Fibroblast of skin of right quadriceps (primary cell): ENCODE measurements at regions not wholly inside any gene's neighbourhood (a gene's known extent, or its start where the extent isn't known, plus 50 kb on each side); places are given as distances from the start of the nearest gene placed in this dataset.

ENCODE experiments used
- DNase-seq: peaks from one replicate; pipeline ENCODE4 v3.0.0-alpha.2; 2013

DNA sequence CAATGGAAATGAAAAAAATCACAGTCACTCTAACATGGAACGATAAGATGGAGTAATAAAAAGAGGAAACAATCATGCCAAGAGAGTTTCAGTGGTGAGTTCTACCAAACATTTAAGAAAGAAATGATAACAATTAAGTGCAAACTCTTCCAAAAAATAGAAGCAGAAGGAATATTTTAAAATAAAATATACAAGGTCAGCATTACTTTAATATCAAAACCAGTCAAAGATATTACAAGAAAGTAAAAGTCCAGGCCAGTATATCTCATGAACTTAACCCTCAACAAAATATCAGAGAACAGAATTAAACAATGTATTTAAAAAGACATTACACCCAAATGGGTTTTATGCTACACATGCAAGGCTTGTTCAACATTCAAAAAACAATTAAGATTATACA, 829.4 kb downstream of the TRIB2 start:
- no peak for DNase-seq

DNA sequence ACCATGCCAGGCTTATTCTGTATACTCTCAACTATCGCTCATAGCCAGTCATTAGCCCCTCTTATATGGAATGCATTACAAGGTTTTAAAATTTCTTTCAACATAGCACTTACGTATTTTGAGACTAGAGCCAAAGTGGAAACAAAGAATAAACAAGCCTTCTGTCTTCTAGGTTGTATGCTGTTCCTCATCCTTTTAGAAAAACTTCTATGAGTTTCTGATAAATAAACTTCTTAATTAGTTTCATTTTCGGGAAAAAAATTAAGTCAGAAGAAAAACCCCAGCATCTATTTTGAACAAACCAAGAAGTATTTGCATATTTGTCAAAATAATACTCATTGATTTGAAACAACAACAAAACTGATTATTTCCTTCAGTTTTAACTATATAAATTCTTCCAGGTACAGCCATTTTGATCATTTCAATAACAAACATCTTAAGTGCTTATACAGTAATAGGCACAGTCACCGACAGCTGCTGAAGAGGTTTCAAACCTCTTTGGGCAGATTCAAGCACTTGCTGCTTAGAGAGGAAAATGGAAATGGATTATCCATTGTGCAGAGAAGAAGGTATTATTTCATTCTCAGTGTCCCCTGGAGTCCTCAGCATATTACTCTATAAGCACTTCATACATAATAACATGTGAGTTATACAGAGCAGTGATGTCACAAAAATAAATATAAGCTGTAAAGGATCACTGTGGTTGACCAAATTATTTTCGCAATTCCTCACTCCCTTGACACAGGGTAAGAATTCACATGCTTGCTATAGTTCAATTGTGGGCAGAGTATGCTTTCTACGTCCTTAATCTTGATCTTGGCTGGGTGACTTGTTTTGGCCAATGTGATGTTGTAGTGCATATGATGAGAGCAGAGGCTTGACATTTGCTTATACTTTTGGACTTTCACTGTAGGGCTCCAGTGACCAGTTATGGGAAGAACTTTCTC, 833.8 kb downstream of the TRIB2 start:
- no peak for DNase-seq

DNA sequence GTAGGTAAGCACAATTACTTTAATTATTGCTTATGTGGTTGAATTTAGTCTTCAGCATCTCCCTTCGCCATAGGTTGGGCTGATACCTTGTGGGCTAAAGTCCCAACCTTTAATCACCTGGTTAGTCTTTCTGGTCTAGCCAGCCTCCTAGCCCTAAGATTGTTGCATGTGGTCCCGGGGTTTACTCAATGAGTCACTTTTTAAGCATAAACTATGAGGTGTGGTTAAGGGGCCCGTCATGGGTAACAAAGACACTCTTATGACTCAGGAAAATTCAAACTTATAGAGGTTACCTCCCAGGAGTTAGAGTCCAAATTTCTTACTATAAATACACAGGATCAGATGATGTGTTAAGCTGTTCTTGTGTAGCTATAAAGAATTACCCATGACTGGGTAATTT, 841.6 kb downstream of the TRIB2 start:
- DNase-seq = peak; percentile 54

DNA sequence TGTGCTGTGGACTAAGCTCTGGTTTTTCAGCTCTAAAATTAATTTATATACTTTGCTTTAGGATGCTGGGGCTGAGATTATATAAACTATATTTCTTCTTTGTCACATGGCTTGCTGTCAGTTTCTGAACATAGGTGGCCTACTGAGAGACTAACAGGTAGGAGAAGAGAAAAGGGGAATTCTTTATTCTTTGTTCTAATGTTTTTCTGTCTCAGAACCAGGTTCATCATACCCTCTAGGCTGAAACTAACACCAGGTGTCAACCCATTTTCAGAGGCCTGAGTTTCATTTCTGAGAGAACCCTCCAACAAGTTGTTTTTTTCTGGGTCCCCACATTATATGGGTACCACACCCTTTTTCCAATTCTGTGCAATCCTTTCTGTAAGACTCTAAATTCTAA, 843.6 kb downstream of the TRIB2 start:
- no peak for DNase-seq

DNA sequence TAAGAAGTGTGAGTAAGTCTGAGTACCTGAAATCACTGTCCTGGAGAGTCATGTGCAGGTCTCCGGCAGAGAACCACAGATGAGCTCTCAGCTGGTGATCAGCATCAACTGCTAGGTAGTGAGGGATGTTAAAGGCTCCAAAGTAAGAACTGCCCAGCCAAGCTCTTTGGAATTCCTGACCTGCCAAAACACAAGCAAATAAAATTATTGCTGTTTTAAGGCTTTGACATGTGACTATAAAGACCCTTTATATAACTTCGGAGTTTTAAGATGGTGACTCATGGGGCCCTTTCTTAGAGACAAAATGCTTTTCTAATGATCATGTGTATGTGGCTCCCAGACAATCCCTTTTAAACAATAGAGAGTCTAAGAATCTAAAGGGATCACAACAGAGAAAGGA, 855.7 kb downstream of the TRIB2 start:
- DNase-seq = peak; percentile 8

DNA sequence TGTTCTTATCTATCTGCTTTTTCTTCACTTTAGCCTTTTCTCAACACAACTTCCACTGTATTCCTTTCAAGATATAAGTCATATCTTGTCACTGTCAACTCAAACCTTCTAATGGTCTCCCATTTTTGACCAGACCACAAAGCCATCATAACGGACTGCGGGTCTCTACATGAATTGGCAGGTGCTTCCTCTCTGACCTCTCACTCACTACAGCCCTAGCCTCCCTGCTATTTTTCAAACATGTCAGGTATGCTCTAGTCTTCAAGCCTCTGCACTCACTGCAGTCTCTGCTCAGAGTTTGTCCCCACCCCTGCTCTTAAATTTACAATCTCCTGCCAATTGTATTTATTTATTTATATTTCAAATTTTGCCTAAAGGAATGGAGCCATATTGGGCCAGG, 858.1 kb downstream of the TRIB2 start:
- DNase-seq = no peak

DNA sequence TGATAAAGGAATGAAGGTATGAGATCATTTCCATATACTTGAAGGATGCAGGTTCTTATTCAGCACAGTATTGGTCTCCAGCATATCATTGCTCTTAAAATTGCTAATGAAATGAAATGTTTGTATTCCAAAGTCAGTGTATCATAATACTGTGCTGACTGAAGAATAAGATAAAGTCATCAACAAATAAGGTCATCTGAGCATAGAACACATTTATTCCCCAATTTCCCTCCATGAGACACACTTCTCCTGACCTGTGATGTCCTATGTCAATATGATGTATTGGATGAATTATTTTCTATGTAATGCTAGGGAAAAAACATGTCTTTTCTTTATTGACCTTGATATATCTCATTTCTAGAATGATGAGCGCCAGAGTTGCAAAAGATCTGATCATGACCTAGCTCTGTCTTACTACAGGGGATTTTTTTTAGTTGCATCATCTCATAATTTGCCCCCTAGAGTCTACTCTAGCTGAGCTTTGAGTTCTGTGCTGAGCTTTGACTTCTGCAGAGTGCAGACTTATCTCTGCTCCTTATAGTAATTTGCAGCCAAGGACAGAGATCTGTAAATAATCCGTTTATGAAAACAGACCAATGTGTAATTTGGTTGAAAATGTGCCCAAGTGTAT, 859.8 kb downstream of the TRIB2 start:
- no peak for DNase-seq

DNA sequence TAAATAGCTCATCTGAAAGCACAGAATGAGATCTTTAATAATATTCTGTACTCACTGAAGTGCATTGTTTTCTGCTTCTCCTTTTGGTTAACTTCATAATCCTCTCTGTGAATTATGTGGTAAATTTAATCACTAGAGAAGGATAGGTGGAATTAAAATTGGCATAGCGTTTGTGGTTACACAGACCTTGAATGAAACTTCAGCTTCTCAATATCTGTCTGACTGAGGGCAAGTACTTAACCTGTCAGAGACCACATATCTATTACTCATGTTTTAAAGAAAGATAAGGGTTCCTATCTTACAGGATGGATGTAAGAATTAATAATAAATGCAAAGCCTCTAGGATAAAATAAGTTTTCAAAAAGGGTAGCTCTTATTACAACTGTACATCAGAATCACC, 861.8 kb downstream of the TRIB2 start:
- no peak for DNase-seq

DNA sequence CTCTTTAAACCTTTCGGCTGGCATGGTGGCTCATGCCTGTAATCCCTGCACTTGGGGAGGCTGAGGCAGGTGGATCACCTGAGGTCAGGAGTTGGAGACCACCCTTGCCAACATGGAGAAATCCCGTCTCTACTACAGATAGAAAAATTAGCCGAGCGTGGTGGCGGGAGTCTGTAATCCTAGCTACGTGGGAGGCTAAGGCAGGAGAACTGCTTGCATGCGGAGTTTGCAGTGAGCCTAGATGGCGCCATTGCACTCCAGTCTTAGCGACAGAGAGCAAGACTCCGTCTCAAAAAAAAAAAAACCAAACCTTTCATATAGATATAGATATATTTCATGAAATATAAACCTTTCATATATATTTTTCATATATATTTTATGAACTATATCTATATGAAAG, 864.7 kb downstream of the TRIB2 start:
- DNase-seq = no peak

DNA sequence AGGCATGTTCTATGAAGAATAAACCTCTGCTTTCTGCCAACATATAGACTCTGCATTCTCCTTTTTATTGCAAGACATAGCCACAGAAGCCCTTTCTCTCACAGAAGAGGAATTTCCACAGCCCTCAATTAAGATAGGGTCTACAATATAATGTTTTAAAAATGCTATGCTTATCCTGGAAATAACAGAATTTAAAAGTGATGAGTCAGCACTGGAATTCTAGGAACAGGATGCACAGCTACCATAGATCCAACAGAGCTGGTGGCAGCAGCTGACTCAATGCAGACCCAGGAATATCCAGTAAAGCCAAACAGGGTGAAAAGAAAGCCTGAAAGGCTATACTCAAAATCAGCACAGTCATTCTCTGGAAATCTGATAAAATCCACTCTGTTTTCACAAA, 866.9 kb downstream of the TRIB2 start:
- DNase-seq = peak; percentile 50

DNA sequence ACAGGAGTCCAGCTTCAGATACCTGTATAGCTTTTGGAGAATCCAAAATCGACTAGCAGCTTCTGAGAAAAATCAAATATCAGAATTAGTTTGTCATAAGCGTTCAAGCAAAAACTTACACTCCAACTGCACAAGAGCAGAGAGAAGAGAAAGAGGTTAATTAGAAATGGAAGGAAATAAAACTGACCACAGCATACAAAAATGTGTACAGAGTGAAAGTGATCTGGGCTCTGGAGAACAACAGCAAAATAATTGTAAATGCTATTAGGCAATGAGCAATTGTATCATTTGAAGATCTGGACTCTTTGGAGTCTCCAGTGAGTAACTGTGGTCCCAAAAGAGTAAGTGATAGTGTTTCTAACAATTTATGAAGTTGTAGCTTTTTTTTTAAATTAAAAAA, 867.3 kb downstream of the TRIB2 start:
- no peak for DNase-seq

DNA sequence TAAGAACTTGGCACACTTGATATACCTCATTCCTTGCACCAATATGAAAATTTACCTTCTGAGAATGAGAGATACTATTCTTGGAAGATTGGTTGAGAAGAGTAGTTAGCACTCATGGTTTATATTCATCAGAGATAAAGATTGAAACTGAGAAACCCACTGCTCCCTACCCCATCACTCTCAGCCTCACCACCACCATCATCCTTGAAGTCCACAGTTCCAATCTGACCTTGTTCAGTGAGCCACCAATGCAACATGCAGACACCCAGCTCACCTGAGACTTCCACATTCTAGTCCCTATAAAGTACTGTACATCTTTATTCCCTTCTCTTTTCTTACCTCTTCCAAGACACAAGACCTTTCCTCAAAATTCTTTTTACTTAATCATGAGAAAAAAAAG, 869.0 kb downstream of the TRIB2 start:
- DNase-seq = no peak

DNA sequence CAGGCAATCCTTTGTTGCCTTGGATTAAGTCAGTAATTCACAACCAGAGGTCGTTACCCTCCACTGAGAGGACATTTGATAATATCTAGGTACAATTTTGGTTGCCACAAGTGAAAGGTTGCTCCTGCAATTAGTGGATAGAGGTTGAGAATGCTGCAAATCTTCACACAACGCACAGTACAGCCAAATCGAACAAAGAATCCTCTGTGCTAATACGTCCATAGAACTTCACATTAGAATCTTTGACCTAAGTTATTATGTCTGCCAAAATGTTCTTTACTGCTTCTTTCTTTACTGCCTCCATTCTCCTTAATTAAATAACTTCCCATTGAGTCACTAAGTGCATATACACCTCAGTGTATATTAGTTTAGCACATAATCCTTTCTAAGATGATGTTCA, 879.5 kb downstream of the TRIB2 start:
- DNase-seq = no peak

DNA sequence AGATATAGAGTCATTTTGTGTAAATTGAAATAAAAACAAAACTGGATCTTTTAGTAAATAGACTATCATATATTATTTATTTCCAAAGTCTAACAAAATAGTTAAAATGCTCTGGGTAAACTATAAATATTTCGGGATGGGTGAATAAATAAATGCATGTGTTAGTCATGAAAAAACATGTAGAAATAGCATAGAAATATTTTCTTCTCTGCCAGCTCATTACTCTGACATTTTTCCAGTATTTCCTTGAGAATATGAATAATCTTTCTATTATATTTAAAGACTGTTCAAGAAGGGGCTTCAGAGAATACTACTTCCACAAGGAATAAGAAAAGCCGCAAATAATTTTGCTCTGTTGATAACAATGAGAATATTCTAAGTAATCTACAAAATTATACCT, 880.4 kb downstream of the TRIB2 start:
- DNase-seq = no peak

DNA sequence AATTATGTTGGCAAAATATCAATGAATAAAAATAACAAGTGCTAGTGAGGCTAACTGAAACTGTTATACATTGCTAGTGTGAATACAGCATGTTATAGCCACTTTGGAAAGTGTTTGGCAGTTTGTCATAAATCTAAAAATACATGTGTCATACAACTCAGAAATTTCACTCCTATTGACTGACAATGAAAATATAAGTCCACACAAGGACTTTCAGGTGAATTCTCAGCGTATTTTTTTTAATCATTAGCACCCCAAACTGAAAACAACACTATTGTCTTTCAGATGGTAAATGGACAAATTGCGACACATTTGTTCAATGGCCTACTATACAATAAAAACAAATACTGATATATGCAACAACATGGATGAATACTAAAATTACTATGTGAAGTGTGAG, 884.8 kb downstream of the TRIB2 start:
- no peak for DNase-seq

DNA sequence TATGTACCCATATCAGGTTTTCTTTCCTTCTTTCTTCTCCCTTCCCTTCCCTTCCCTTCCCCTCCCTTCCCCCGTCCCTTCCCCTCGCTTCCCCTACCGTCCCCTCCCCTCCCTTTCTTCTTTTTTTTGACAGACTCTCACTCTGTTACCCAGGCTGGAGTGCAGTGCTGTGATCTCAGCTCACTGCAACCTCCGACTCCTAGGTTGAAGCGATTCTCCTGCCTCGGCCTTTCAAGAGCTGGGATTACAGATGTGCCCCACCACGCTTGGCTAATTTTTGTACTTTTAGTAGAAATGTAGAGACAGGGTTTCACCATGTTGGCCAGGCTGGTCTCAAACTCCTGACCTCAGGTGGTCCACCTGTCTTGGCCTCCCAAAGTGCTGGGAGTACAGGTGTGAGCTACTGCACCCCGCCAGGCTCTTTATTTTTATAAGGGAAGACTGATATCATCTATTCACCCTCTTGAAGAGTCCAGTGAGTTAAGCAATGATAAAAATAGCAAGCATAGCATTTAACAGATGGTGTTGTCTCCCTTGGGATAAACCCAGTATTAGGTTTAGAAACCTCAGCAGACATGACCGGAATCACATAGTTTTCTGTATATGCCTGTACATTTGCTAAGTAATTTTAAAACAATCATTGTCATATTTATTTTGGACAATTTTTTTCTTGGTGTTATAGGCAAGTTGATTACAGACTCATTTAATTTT, 888.4 kb downstream of the TRIB2 start:
- no peak for DNase-seq

DNA sequence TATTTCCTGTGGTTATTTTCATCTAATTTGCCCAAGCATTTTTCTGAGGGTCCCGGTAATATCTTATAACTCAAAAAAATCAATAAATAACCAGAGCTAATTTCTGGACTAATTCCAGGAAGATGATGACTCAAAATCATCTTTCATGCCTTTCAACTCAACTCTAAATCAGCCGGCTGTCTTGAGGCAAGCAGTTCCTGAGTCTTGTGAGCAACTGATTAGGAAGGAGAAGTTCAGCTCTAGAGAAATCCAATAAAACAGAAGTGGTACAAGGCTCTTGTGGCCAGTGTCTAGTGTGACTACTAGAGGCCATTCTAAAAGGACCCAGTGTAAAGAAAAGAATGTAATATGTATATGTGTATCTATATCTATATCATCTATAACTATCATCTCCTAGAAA, 890.4 kb downstream of the TRIB2 start:
- DNase-seq = no peak

DNA sequence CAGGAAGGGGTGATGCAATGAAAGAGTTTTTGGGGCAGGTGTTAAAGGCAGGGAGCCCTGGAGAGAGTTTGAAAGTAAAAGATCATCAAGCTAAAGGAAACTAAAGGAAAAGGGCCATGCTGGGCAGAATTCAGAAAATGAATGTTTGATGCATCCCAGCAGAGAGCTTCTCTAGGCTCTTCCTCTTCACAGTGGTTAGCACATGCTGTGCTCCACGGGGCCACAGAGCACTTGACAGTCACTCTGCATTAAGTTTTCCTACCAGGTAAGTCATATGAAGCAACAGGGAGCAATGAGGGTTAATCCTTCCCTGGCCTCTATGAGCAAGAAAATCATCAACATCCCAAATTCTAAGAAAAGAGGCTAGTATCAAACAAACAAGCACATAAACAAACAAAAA, 895.2 kb downstream of the TRIB2 start:
- DNase-seq = no peak

DNA sequence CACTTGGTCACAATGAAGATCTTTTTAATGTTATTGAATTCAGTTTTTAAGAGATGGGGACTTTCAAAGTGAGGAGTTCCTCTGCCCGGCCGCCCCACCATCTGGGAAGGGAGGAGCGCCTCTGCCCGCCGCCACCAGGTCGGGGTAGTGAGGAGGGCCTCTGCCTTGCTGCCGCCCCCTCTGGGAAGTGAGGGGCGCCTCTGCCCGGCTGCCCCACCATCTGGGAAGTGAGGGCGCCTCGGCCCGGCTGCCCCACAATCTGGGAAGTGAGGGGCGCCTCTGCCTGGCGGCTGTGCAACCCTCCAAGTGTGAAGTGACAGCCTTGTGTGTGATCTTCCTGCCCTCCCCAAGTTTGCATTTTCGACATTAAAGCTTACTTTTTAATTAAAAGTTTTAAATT, 899.3 kb downstream of the TRIB2 start:
- no peak for DNase-seq

DNA sequence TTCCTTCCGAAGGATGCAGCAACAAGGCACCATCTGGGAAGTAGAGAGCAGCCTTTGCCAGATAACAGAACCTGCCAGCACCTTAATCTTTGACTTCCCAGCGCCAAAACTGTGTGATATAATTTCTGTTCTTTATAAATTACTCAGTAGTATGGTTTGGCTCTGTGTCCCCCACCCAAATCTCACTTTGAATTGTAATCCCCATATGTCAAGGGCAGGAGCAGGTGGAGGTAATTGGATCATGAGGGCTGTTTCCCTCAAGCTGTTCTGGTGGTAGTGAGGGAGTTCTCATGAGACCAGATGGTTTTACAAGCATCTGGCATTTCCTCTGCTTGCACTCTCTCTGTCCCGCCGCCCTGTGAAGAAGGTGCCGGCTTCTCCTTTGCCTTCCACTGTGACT, 899.9 kb downstream of the TRIB2 start:
- no peak for DNase-seq

DNA sequence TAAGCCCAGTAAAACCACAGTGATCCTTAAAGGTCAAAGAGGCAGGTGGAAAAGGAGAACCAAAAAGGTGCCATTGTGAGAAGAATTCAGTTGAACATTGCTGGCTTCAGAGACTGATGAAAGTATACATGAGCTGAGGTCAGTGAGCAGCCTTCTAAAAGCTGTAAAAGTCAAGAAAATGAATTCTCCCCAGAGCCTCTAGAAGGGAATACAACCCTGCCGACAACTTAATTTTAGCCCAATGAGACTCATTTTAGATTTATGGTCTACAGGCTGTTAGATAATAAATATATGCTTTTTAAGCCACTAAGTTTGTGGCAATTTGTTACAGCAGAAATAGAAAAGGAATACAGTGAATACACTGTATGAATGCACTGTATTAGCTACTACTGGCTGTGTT, 911.4 kb downstream of the TRIB2 start:
- DNase-seq = no peak

DNA sequence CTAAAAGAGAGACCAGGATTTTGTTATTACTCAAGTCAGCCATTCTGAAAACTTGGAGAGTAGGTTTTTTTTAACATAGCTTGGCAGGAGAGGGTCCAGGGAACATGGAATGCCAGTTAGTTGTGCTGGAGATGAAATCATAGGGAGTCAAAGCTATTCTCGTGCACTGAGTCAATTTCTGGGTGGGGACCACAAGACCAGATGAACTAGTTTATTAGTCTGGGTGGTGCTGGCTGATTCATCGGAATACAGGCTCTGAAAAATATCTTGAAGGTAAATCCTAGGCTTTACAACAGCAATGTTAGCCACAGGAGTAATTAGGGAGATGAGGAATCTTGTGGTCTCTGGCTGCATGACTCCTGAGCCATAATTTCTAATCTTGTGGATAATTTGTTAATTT, 921.4 kb downstream of the TRIB2 start:
- DNase-seq = peak; percentile 47

DNA sequence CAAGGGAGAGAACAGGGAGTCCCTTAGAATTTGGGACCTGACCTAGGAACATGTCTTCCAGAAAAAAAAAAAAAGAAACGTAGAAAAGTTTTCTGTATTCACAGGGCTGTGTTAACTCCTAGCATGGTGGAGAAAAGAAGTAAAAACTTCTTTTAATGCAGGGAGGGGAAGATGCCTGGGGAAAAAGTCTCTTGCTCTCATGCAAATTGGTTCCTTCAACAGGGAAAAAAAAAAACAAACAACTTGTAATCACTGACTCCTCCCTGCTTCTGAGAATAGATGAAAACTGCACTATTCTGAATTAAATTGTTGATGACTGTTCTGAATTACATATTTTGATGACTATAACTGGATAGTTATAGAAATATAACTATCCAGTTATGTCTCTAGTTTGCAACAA, 933.2 kb downstream of the TRIB2 start:
- no peak for DNase-seq

DNA sequence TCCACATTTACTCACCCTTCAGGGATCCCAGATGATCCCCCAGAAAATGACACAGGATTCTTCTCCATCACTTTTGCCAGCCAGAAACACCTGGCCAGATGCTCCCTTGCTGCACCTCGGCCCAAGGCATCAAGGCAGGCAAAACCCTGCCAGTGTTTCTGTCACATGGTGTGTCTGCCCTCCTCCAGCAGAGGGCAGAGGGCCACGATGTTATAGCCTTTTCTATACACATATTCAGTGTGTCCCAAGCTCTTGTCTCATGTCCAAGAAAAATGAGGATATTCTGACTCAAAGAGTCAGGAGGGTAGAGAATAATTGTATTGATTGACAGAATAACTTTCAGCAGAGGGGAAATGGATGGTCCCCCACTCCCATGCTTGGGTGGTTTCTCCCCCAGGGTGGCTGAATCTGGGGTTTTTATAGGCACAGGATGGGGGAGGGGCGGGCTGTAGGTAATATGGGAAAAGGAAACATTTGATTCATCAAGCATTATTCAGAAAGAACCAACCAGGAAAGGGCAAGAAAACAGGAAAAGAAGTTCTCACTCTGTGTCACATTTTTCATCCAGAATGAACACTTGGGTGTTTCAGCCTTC, 933.9 kb downstream of the TRIB2 start:
- DNase-seq = no peak
